GM21786 (cell line): ENCODE measurements at regions not wholly inside any gene's neighbourhood (a gene's known extent, or its start where the extent isn't known, plus 50 kb on each side); places are given as distances from the start of the nearest gene placed in this dataset.

Source experiments
- ATAC-seq: cut with Tn5 transposase; IDR thresholded peaks from one replicate; pipeline ENCODE4 v1.9.1; 2021; ENCODE audit not compliant: unreplicated experiment

DNA sequence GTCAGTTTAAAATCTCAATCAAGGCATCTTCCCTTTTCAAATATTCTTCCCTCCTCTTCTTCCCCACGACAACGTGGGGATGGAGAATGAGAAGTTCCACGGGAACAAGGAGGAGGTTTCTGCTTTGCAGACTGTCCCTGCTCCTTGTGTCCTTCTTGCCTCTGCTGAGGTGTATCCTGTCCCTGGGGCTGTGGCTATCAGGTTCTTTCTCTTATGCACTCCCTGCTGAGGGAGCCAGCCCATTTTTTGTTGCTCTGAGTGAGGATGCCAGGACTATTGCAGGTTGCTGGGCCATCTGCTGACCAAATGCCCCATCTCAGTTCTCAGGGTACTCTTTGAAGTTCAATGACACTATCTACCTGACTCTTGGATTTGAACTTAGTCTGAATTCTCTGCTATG lies 533.6 kb downstream of the RNF144B start:
- no peak for ATAC-seq

DNA sequence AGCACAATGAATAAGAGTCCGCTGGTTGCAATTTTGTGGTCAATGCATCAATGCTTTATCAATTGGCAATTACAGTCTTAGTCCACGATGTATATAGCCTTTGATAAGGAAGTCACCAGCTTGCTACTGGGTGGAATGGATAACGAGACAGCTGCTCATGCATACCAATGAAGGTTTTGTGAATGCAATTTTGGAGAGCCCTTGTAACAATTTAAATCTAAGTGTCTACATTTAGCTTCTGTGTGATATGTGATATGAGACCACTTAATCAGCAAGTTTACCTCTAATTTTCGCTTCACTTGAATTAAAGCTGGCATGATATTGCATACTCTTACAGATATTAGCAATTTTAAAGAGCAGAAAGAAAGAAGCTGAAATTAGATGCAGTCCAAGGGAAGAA lies 543.9 kb downstream of the RNF144B start:
- no peak for ATAC-seq

DNA sequence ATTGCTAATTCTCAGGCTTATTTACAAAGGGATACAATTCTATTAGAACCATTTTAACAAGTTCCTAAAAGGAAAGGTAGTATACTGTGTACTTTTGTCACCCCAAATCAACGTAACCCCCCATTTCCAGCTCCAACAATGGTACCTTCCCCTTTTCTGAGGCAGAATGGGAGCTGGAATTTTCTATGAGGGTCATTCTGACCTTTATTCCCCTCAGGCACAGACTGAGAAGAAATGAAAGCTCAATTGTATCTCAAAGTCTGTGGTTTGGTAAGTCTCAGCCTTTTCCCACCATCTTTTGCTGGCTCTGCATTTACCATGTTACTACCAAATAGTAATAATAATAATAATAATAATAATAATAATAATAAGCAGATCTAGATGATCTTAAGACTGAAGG lies 571.0 kb downstream of the RNF144B start:
- no peak for ATAC-seq

DNA sequence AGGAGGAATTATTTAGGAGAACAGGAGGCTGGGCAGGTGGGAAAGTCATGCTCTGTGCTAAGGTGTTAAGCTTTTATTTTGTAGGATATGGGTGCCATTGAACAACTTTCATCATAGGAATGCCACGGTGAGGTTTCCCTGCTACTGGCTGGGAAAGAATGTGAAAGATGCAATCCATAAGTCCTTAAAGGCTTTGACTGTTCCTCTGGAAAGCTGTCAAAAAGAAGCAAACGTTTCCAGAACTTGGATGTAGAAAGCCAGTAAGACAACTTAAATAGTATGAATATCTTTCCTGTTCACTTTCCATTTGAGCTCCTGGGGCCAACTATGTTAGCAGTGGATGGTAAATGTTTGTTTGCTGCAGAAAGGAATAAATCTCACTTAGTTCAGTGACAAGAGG lies 574.4 kb downstream of the RNF144B start:
- no peak for ATAC-seq

DNA sequence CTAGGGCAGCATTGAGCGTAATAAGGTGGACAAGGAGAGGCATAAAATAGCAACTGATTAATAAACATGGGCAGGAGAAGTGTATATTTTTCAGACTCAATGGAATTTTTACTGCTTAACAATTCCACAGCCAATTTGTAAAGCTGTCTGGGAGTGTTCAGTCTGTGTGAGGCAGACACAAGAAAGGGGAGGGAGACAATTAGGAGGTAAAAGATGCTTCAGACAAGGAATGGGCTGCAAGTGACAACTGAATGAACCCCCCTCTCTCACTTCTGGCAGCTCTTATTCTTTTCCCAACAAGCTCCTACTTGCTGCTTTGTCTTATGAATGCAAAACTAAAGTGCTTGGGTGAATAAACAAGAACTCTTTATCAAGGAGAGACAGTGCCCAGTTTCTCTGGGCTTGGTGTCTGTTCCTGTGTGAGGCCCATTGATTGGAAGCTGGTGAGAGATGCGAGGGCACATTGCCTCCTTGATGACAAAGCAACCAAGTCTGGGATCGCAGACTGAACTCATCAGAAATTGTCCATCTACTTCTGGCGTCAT lies 575.3 kb downstream of the RNF144B start:
- no peak for ATAC-seq

DNA sequence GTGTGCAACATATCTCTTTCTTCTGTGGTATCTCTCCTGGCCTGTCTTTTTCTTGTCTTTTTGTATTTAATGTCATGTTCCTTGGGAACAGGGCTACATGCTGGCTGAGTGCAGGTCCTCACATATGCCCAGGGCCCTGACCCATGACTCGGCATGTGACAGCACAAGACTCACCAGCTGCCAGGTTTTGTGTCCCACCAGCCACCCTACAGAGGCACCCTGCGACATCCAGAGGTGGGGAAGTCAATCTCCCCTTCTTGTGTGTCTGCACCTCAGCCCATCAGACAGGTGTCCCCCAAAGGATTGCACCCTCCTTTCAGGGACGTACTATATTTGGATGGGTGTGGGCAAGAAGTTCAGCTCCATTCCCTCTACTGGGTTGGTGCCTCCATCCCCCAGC lies 576.3 kb downstream of the RNF144B start:
- ATAC-seq: no peak

DNA sequence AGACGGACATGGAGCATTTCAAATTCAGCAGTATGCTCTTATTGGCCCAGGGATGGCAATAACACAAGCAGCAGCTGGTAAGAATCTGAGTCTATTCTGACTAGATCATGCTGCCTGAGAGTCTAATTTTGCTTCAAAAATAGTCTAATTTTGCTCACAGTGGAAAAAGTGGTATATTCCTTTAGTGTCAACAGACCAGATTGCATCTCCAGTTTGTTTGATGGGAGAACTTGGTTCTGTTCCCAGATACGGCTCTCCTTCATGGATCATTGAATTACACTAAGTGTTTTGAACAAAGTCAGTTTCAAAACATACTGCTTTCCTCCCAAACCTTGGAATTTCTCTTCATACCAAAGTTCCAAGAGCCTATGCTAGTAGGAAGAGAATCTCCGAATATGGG lies 586.1 kb downstream of the RNF144B start:
- no peak for ATAC-seq

DNA sequence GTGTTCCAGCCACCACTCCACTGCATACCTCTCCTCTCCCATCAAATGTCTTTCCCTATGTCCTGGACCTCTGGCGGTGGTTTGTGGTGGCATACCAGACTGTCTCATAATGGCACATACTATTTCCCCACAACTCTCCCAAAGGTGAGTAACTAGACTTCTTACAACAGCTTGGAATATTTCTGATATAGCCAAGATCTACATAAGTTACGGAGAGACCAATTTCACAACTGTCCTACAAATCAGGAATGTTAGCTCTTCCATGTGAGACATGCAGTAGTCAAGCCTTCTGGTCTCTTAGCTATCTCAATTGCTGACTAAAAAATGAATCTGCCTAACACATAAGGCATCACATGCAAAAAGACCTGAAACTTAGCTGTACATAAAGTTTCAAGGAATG lies 588.9 kb downstream of the RNF144B start:
- ATAC-seq: no peak

DNA sequence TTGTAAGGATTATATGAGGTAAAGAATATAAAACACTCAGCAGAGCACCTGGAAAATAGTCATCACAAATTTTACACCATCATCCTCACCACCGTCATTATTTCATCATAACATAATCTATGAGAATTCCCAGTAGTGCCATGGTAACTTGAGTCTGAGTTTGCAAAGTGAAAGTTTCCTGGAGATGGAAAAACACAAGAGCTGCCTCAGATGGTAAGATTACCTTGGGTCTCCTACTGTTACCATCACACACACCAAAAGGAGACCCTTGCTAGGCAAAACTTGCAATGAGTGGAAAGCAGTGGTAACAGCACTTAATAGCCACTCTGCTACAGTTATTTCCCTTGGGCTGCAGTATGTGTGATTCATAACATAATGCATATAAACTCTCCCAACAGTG lies 589.8 kb downstream of the RNF144B start:
- ATAC-seq: no peak

DNA sequence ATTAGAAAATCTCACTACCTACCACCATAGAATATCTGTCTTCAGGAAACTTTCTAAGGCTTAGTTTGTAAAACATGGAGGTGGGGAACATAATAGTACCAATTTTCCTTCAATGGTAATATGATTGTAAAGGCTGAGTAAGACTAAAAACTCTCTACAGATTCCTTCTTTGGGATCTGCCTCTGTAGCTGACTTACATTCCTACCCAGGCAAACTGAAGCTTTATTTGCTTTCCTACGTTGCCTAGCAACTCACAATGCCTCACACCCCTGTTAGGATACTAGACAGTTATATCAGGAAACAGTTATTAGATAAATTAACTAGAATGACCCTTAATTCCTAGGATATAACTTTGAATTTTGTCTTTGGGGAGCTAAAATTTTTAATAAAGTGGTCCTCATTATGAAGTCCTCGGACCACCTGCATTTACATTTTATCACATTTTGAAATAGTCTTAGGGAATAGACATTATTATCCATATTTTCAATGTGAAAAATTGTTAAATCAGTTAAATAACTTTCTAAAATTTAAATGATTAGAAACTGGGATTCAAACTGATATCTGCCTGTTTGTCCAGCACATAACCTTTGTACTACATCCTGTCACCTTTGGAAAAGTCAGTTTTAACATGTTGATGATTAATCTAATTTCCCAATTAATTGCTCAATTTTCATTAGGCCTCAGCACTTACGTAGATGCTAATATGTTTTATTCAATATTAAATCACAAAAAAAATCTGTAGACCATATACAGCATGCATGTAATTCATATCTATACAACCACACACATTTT lies 591.4 kb downstream of the RNF144B start:
- ATAC-seq: no peak

DNA sequence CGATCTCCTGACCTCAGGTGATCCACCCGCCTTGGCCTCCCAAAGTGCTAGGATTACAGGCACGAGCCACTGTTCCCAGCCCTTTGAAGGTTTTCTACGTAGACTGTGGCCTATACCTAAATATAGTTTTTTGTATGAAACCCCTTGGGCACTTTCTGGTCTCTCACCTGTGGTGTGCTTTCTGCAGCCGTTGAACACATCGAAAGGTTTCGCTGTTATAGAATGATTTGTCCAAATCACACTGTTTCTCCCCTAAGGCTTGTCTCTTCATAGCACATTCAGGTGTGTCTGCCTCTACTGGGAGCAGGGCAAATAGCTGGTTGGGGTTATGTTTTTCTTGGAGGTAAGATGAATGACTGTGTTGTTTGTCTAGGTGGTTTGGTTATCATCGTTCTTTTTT lies 597.9 kb downstream of the RNF144B start:
- ATAC-seq: no peak

DNA sequence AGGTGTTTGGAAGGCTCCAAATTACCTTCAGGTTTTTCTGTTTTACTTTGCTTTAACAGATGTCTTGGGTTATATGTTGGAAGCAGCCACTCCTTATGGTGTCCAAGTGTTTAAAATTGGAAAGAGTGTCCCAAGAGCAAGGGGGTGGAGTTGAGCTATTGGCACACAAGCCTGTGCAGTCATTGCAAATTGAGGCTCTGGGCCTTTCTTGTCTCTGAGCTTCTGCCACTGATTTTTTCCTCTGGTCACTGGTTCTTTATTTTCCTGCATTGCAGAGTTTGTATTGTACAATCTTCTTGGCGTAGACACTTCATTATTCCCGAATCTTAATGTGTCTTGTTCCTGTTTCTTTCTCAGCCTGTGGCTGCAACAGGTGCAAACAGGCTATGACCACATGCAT lies 598.8 kb downstream of the RNF144B start:
- no peak for ATAC-seq

DNA sequence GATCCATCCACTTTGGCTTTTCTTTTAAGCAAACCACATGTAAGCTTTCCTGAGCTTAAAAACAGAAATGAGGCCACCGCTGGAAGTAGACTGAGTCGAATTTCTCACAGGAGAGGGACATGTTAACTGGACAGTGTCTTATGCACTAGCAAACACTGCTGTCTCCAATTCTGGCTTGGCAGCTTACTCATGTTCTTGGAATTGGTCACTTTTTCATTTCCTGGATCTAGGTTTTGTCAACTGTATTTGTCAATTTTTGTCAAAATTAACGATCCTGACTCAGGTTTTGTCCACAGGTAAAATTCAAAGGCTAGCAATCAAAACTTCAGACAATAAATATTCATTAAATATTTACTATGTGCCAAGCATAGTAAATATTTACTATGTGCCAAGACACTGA lies 601.5 kb downstream of the RNF144B start:
- no peak for ATAC-seq

DNA sequence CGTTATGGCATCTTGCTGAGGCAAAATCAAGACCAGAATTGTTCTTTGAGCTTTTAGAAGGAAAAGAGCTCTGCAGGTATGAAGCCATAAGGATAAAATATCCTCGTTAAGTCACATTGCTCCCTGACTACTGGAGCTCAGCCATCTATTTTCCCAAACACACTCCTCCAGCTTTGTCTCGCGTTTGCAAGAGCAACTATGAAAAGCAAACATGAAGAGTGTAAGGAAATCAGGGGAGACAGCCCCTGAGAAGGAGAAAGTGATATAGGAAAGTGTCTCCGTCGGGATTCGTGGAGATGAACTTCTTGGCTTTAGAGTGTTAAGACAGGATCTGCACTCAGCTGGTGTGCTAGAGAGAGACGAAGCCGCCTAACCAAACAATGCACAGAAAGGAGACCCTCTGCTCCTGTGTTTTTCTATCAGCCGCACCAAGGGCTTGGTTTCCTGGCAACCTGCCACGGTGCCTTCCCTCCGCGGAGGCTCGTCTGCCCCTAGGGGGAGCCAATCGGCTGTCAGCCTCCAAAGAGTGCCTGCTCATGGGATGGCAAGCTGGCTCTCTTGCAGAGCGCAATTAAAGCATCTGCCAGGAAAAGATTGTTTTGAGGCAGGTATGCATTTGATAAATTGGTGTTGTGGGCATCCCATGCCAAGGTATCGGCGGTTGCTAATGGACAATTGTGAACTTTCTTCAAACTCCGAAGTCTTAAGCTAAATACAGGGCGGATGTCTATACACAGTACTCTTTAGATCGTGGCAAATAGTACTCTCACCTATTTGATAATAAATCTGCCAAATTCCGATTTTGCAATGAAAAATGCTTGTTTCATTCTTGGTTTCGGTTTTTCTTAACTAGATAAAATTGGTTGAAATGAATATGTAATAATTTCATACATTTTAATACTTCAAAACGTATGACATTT lies 603.2 kb downstream of the RNF144B start:
- ATAC-seq: peak; percentile 88

DNA sequence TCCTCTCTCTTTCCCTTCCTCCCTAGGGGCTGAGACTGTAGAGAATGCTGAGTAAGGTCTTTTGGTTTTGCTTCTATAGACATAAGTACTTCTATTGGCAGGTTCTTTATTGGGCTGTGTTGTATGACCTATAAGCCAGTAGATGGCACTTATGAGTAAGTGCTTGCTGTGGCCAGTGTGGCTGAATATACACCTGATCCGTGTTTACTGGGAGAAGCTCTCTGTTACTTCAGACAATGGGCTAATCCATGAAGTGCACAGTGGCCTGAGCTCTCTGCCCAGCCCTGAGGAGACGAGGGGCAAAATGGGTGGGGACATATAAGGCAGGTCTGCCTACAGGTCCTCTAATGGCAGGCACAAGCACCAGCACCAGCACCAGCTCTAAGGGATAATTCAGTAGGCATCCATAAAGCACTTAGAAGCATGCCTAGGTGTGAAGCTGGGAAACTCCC lies 610.3 kb downstream of the RNF144B start:
- peak; percentile 97 for ATAC-seq

DNA sequence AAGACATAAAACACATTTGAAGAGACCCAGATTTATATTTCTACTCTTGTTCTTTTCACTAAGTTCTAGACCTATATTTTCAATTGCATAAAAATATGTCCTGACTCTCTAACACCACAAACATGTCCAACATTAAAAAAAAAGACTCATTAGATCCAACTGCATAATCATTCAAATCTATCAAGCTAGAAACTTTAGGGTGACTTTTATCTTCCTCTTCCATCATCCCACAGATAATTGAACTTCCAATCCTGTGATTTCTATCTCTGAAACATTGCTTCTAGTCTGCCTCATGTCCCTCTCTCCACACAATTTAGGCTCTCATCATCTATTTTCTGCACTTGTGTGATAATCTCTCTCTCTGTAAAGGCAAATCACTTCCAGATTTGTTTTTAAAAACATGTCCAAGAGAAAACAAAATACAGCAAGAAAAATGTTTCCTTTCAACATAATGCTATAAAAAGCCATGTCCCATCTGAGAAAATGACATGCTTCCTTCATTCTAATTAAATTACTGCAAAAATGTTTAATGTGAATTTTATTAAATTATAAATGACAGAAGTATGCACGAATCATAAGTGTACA lies 615.9 kb downstream of the RNF144B start:
- ATAC-seq: no peak

DNA sequence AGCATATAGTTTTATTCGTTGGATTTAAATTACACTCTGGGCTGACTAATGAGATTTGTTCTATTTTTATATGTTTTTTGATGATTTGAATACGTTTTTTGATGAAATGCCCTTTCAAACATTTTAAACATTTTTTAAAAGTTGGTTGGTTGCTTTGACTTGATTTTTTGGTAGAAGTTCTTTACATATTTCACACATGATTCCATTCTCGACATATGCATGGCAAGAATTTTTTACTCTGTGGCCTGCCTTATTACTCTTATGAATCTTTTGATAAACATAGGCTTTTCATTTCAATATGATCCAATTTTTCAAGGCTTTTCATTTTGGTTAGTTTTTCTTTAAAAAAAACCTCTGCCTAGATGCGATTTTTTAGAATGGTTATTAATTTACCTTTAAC lies 617.0 kb downstream of the RNF144B start:
- ATAC-seq: no peak

DNA sequence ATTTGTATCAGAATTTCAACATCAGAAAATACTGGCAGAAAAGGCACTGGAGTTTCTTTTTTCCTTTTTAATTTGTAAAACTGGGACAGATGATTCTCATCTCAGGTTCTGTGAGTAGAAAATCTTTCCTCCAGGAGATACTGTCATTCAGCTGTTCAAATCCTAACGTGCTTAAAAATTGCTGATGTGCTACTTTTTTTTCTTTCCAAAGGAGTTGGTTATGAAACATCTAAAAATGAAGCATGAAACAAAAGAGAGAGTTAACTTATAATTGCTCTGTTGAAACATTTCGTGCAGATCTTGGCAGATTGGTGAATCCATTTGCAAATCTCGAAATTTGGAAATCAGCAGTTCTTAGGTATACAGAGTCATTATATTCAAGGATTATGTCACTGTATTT lies 622.6 kb downstream of the RNF144B start:
- ATAC-seq: no peak

DNA sequence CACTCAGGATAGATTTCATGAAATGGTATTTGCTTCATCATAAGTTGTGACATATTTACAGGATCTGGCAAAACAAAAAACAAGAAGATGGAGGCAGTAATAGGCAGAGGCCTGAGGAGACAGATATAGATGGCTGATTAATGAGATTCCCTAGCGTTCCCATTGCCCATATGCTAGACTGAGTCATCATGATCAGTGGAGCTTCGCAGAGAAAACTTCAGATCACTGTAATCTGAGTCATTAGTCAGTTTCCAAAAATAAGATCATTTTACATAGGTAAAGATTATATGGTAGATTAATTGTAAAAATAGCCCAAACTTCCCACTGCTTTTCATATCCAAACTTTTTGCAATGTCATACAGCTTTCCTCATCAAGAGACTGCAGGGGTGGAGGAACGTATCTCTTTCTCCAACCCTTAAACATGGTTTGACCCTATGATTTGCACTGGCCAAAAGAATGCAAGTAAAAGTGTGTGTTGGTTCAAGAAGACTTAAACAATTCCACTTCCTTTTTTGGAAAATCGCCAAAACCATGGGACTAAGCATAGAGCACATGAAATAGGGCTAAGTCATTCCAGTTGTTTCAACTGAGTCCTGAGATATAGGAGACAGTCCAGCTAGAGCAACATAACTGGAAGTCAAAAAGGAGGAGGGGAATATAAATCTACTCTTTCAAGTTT lies 626.0 kb downstream of the RNF144B start:
- no peak for ATAC-seq

DNA sequence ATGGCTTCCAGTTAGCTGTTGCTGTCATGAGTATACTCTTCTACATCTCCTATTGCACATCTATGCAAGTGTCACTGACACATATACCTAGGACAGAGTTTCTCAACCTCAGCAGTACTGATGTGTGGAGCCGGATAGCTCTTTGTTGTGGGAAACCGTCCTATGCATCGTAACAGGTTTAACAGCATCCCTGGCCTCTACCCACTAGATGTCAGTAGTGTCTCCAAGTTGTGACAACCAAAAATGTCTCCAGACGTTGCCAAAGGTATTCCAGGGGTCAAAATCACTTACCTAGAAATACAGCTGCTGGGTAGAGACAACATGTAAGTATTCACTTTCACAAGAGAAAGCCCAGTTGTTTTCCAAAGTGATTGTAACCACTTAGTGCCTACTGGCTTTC lies 637.6 kb downstream of the RNF144B start:
- ATAC-seq: no peak

DNA sequence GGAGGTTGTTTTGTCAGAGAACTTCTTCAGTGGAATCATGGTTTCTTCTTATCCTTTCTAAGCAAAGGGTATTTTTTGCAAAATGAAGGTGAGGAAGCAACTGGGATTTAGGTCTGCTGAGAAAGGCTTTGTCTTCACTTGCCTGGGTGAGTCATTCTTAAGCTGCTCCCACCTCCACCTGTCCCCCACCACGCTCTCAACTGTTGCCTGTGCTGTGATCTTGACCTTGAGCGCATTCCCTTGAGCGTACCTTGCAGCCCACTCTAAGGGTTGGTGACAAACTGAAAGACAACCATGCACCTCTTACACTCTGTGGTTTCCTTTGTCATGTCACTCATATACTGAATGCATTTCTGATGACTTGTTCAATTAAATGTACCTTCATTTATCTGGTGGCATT lies 641.1 kb downstream of the RNF144B start:
- ATAC-seq: no peak
